Osteoblast (primary cell): ENCODE measurements at regions not wholly inside any gene's neighbourhood (a gene's known extent, or its start where the extent isn't known, plus 50 kb on each side); places are given as distances from the start of the nearest gene placed in this dataset.

Experiments used
- DNase-seq: peaks from one replicate; pipeline ENCODE4 v3.0.0; 2011; ENCODE audit warnings: low spot score, mixed read lengths; ENCODE audit not compliant: insufficient read length; ENCODE audit errors: missing footprints
- H2AFZ ChIP-seq: 2 replicates; pipeline ENCODE4 v1.6.0; 2011; ENCODE audit warnings: mild to moderate bottlenecking, low read length
- H3K27ac ChIP-seq: 2 replicates; pipeline ENCODE4 v1.5.1; 2011; ENCODE audit warnings: mild to moderate bottlenecking, low read depth, low read length, moderate library complexity
- H3K27me3 ChIP-seq: 2 replicates; pipeline ENCODE4 v1.6.0; 2012; ENCODE audit warnings: mild to moderate bottlenecking, control low read depth, inconsistent platforms, low read length, moderate library complexity; ENCODE audit not compliant: insufficient read depth
- H3K36me3 ChIP-seq: 2 replicates; pipeline ENCODE4 v1.5.1; 2011; ENCODE audit warnings: mild to moderate bottlenecking, low read length, control low read depth, moderate library complexity; ENCODE audit not compliant: insufficient read depth
- H3K4me1 ChIP-seq: 2 replicates; pipeline ENCODE4 v1.5.1; 2011; ENCODE audit warnings: mild to moderate bottlenecking, low read length, control low read depth, moderate library complexity; ENCODE audit not compliant: insufficient read depth
- H3K4me2 ChIP-seq: 2 replicates; pipeline ENCODE4 v1.6.0; 2011; ENCODE audit warnings: mild to moderate bottlenecking, low read length; ENCODE audit not compliant: insufficient read depth
- H3K4me3 ChIP-seq: fragments of 200-600 bp; sonication (generic); 3 replicates; pipeline ENCODE4 v1.5.1; 2012; ENCODE audit warnings: mild to moderate bottlenecking, low read length, inconsistent platforms; ENCODE audit not compliant: insufficient read depth
- H3K79me2 ChIP-seq: 2 replicates; pipeline ENCODE4 v1.6.0; 2012; ENCODE audit warnings: mild to moderate bottlenecking, low read length, control low read depth, inconsistent platforms; ENCODE audit not compliant: insufficient read depth
- H3K9me3 ChIP-seq: 2 replicates; pipeline ENCODE4 v1.5.1; 2011; ENCODE audit warnings: low read depth, low read length, control low read depth
- H4K20me1 ChIP-seq: 2 replicates; pipeline ENCODE4 v1.6.0; 2012; ENCODE audit warnings: mild to moderate bottlenecking, low read length, control low read depth; ENCODE audit not compliant: insufficient read depth
- TF ChIP-seq, protein P1 (sequence below): IDR thresholded peaks from 2 replicates; pipeline ENCODE4 v1.5.1; 2011; ENCODE audit warnings: mild to moderate bottlenecking, low read depth, low read length, moderate library complexity; ENCODE audit errors: extremely low read depth

DNA sequence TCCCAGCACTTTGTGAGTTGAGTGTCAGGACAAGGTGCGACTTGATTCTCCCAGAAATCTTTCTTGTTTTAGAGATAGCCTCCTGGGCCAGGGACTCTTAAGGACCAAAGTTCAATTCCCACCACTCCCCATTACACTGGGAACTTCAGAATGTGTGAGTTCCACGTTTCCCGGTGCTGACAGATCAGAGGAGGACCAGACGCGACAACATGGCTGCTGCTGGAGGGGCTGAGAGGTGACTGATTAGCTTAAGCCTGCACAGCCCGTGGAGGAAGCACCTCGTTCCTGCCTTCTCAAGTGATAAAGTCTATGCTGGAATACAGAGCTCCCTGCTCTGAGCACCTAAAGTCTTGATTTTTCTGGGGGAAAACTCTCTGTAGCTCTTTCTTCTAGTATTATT lies 175.2 kb upstream of the FERMT1 start:
- Histone ChIP-seq H3K27ac (no peak overlapping the region), H3K79me2 (no peaks in the 10 kb centered on the region), H3K4me1 (no peaks in the 10 kb centered on the region), H3K27me3 (no peaks in the 10 kb centered on the region), H3K36me3 (no peaks in the 10 kb centered on the region), H3K9me3 (no peaks in the 10 kb centered on the region), H2AFZ (no peak overlapping the region), H3K4me3 (no peak overlapping the region), H3K4me2 (no peak overlapping the region), H4K20me1 (no peaks in the 10 kb centered on the region)
- DNase-seq, result no peak
- TF ChIP-seq, protein P1, sequence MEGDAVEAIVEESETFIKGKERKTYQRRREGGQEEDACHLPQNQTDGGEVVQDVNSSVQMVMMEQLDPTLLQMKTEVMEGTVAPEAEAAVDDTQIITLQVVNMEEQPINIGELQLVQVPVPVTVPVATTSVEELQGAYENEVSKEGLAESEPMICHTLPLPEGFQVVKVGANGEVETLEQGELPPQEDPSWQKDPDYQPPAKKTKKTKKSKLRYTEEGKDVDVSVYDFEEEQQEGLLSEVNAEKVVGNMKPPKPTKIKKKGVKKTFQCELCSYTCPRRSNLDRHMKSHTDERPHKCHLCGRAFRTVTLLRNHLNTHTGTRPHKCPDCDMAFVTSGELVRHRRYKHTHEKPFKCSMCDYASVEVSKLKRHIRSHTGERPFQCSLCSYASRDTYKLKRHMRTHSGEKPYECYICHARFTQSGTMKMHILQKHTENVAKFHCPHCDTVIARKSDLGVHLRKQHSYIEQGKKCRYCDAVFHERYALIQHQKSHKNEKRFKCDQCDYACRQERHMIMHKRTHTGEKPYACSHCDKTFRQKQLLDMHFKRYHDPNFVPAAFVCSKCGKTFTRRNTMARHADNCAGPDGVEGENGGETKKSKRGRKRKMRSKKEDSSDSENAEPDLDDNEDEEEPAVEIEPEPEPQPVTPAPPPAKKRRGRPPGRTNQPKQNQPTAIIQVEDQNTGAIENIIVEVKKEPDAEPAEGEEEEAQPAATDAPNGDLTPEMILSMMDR, result no peak

DNA sequence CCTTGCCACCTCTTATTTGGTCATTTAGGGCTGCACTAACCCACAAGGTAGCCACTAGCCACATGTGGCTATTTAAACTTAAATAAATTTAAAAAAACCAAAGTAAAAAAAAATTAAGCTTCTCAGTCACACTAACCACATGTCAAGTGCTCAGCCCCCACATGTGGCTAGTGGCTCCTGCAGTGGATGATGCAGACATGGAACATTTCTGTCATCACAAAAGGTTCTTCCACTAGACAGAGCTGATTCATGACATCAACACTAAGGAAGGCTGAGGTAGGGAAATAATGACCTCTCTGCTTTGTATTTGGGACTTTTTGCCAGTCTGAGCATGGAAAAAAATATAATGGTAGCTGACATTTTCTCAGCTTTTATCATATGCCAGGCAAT lies 173.0 kb upstream of the FERMT1 start:
- Histone ChIP-seq H3K79me2 (no peaks in the 10 kb centered on the region), H3K27me3 (no peaks in the 10 kb centered on the region), H3K9me3 (no peaks in the 10 kb centered on the region), H3K4me1 (no peaks in the 10 kb centered on the region), H3K36me3 (no peaks in the 10 kb centered on the region), H3K4me3 (no peak overlapping the region), H3K27ac (no peak overlapping the region), H3K4me2 (no peak overlapping the region), H4K20me1 (no peaks in the 10 kb centered on the region), H2AFZ (no peak overlapping the region)
- DNase-seq, result no peak
- TF ChIP-seq, protein P1, result no peak

DNA sequence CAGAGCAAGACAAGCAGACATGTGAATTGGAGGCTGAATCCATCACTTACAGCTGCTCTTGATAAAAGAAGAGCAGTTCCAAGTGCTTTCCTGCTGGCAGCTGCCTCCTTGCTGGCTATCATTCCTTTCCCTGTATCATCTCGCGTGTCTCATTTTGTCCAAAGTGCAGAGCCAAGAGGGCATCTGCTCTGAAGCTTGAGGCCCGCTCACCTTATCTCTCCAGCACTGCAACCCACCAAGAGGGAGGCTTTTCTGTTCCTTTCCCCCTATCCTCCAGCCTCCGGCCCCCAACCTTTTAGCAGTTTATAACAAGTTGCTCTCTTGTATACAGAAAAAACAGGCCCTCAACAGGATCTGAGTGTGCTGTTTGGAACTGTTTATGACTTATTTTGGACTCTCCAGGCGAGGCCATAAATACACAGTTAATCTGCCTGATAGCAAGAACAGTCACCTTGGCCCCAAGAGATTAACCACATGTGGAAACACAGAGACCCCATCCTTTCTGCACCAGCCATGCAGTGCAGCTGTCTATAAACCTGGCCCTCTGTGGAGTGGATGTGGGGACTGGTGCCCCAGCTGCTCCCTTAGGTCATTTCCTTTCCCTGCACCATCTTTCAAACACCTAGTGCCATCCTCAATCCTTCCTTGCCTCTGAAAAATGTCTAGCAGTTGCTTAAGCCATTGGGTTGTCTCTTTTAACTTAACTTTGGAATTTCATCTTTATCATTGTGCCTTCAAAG lies 172.5 kb upstream of the FERMT1 start:
- TF ChIP-seq, protein P1, result no peak
- Histone ChIP-seq H3K4me2 (no peak overlapping the region), H3K4me1 (no peaks in the 10 kb centered on the region), H3K27ac (no peak overlapping the region), H3K79me2 (no peaks in the 10 kb centered on the region), H3K27me3 (no peaks in the 10 kb centered on the region), H2AFZ (no peak overlapping the region), H3K9me3 (no peaks in the 10 kb centered on the region), H3K36me3 (no peaks in the 10 kb centered on the region), H3K4me3 (no peak overlapping the region), H4K20me1 (no peaks in the 10 kb centered on the region)
- DNase-seq, result no peak

DNA sequence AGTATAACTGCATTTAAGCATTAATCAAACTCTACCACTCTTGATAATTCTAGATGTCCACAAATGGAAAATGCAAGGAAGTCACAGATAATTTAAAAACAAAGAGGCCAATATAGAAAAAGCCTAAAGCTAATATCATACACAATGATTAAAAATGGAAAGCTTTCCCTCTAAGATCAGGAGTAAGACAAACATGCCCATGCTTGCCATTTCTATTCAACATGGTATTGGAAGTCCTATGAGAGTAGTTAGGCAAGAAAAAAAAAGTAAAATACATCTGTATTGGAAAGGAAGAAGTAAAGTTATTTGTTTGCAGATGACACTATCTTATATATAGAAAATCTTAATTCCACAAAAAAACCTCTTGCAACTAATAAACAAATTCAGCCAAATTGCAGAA lies 164.6 kb upstream of the FERMT1 start:
- no peak for DNase-seq
- Histone ChIP-seq H3K4me3 (no peak overlapping the region), H3K79me2 (no peaks in the 10 kb centered on the region), H3K27ac (no peak overlapping the region), H3K27me3 (no peaks in the 10 kb centered on the region), H2AFZ (no peak overlapping the region), H3K36me3 (no peaks in the 10 kb centered on the region), H4K20me1 (no peaks in the 10 kb centered on the region), H3K4me1 (no peaks in the 10 kb centered on the region), H3K4me2 (no peak overlapping the region), H3K9me3 (no peaks in the 10 kb centered on the region)
- TF ChIP-seq, protein P1, result no peak
